ENCODE measurements at regions not wholly inside any gene's neighbourhood (a gene's known extent, or its start where the extent isn't known, plus 50 kb on each side); places are given as distances from the start of the nearest gene placed in this dataset.
"Not testable (repeated sequence)": the region's sequence is repeated elsewhere in the genome, so short reads cannot be mapped to it uniquely, and the experiment has no call there.

DNA sequence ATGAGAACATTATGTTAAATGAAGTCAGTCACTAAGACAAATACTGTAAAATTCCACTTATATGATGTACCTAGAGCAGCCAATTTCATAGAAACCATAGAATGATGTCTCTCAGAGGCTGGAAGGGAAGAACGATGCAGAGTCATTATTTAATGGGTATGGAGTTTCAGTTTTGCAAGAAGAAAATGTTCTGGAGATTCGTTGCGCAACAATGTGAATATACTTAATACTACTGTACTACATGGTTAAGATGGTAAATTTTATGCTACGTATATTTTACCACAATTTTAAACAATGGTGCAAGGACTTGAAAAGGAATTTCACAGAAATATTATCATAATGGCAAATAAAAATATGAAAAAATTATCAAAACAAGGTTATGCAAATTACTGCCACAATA, 972.6 kb downstream of the KCNMA1 start:
- DNase-seq (ENCODE audit: low spot score), result no peak

DNA sequence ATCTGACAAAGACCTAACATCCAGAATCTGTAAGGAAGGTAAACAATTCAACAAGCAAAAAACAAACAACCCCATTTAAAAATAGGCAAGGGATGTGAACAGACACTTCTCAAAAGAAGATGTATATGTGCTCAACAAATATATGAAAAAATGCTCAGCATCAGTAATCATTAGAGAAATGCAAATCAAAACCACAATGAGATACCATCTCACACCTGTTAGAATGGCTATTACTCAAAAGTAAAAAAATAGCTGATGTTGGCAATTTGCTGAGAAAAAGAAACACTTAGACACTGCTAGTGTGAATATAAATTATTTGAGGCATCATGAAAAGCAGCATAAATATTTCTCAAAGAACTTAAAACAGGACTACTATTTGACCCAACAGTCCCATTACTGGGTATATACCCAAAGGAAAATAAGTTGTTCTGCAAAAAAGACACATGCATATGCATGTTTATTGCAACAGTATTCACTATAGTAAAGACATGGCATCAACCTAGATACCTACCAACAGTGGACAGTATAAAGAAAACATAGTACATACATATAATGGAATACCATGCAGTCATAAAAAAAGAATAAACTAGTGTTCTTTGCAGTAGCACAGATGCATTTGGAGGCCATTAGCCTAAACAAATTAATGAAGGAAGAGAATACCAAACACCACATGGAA, 980.1 kb downstream of the KCNMA1 start:
- no peak for DNase-seq (ENCODE audit: low spot score)

- DNase-seq (ENCODE audit: low spot score), result no peak
Measured at GRCh38 chr10:76651154-76651553, 986.5 kb downstream of the KCNMA1 start.

- peak; percentile 59 for DNase-seq (ENCODE audit: low spot score)
Measured at GRCh38 chr10:76649723-76650127, 987.9 kb downstream of the KCNMA1 start.

DNA sequence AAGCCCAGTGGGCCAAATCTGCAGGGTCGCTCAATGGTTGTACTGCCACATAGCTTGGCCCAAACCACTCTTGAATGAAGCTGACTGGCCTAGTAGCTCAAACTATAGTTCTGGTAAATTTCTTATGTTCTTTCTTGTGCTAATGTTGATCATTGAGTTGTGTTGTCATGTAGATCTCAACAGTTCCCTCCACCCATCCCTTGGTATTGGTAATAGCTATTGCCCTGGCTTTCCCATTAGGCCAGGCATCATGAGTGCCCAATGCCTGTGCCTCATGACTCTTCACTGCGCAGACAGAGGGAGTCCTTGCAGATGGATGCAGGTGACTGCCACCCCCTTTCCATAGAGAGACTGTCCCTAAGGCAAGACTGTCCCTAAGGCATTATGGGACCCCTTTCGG, 988.4 kb downstream of the KCNMA1 start:
- DNase-seq (ENCODE audit: low spot score), result no peak

GRCh38 chr10:76647301-76647700, 990.3 kb downstream of the KCNMA1 start:
- DNase-seq (ENCODE audit: low spot score), result no peak

- DNase-seq (ENCODE audit: low spot score), result no peak
Measured at GRCh38 chr10:76645341-76645740, 992.3 kb downstream of the KCNMA1 start.

DNA sequence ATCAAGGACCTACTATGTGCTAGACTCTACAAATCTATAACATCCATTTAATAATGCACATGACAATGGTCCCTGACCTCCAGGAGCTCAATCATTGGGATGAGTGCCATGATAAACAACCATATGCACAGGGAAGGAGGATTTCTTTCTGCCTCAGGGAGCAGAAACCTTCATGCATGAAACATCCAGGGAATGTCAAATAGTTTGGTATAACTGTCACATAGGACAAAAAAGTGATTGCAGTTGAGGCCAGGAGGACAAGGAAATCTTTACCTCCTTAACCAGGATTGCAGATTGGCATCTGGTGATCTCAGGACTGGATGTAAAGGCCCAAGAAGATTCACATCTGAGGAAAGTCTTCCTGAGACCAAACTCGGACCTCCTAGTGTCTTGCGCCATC, 993.1 kb downstream of the KCNMA1 start:
- DNase-seq (ENCODE audit: low spot score), result no peak

GRCh38 chr10:76643511-76643911, 994.1 kb downstream of the KCNMA1 start:
- no peak for DNase-seq (ENCODE audit: low spot score)

DNA sequence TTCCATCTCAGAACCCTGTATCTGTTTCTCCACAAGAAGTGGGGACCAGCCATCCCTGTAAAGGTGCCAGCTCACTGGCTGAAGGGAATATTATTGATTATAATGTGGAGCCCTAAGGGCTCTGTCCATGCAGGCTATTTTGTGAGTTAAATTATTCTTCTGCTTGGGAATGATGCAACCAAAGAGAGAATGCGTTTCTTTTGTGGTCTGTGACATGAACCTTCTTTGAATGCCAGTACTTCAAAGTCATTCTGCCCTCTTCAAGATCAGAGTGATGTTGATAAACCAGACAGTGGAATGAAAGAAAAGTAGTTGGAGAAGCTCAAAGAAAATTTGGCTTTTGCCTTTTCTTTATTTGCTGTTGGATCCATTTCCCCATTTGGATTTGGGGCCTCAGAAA, 995.2 kb downstream of the KCNMA1 start:
- no peak for DNase-seq (ENCODE audit: low spot score)

DNA sequence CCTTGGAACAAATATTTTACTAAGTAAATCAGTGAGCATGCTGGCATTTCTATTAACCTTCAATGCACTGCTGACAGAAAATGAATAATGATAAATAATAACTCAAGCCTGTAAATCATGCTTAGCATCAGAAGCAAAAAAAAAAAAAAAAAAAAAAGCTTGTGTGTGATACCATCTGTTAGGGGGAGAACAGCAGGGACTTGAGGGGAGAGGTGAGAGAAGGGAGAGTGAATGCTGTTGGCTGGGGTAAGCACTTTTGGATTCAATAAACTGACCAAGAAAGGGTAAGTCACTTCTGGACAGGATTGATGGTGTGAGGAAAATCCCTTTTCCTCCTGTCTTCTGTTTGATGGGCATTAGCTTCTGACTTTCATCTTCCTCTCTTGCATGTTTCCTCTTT, 996.4 kb downstream of the KCNMA1 start:
- DNase-seq (ENCODE audit: low spot score), result no peak

- DNase-seq (ENCODE audit: low spot score), result no peak
Measured at GRCh38 chr10:76640806-76641205, 996.8 kb downstream of the KCNMA1 start.

DNA sequence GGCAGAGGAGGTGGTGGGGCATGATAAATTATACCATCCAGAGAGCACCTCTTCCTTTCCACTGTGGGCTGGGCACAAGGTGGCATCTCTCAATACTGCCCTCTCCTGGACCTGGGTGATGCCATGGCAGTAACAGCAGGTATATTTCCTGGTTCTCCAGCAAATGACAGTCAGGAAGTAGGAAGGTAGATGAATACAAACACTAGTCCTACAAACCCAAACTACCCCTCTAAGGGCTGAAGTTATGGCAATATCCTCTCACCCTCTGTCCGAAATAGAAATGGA, 1004.9 kb downstream of the KCNMA1 start:
- DNase-seq (ENCODE audit: low spot score), result peak; percentile 71

DNA sequence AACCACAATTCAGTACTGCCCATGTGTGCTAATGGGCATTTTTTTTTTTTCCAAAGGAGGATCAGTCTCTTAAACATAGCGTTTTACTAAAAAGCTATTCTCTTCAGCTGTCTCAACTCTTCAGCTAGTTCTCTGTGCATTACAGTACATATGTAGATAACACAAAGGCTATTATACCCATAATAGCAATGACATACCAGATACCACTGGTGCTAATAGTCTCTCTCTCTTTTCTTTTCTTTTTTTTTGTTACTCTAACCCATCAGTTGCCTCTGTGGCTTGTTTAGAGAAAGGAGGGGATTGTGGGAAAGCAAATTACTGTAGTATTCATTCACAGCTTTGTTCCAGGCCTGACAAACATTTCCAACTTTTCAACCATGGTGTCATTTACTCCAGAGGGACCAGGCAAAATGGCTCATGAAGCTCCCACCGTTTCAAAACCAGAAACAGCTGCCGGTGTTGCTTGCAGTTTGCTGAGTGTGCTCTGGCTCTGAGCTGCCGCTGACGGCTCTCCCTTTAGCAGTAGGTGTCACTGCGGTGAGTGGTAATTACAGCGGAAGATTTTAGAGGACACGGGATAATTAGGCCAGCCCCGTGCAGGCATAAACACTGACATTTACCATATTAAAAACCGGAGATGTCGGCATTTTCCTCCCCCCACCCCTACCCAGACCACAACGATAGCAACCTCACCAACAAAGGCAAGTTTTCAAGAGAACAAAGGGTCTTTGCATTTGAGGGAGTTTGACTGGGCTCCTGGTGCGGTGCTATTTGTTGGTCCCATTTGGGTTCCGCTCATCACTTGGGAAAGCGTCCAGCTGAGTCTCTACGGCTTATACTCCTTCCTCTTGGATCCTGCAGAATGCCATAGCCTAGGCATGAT, 1005.5 kb downstream of the KCNMA1 start:
- no peak for DNase-seq (ENCODE audit: low spot score)

- no peak for DNase-seq (ENCODE audit: low spot score)
Measured at GRCh38 chr10:76631036-76631670, 1006.5 kb downstream of the KCNMA1 start.

DNA sequence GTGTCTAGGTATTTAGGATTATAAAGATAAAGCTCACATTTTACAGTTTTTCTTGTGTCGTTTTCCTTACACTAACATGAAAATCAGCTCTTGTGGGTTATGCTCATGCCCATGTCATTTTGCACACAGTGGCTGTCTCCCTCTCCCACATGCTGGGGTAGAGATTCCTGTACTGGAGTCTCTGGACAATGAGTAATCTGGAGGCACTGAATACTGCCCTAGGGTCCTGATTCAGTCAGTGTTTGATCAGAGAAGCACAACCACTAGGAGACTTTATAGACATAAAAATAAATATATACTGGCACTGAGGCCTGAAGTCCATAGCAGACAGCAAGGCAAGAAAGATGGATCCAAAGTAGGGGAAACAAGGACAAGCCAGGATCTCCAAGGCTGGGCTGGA, 1008.8 kb downstream of the KCNMA1 start:
- no peak for DNase-seq (ENCODE audit: low spot score)

DNA sequence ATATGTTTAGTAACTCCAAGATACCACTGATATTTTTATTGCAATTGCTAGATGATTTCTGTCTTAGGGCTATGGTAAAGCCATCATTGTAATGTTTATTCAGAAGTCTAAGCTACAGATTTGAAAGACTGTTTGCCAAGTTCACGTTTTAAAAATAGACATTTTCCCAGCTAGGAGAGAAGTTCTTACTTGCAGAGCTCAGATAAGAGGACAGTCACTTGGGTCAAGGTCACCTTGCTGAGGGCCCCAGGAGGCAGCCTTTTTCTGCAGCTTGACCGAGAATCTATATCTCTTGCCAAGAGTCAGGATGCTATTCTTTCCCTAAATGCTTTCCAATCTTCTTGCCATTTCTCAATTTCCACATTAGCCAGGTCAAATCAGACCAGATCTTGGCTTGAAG, 1011.2 kb downstream of the KCNMA1 start:
- DNase-seq (ENCODE audit: low spot score), result no peak

DNA sequence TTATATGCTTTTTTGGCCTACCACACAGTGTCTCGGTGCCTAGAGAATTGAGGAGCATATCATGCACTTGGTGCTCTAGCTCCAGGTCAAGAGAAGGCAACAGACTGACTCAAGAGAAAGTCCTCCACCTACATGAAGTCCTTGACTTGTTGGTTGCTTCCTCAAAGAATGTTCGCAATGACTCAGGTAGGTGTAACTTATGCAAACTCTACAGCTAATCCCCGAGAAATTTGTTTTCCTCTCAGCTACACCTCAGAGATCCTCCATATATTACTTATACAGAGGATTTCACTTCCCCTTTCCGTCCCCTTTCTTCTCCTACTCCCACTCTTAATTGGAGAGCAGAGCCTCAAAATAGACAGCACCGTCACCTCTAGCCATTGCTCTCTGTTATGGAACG, 1013.1 kb downstream of the KCNMA1 start:
- DNase-seq (ENCODE audit: low spot score), result no peak

DNA sequence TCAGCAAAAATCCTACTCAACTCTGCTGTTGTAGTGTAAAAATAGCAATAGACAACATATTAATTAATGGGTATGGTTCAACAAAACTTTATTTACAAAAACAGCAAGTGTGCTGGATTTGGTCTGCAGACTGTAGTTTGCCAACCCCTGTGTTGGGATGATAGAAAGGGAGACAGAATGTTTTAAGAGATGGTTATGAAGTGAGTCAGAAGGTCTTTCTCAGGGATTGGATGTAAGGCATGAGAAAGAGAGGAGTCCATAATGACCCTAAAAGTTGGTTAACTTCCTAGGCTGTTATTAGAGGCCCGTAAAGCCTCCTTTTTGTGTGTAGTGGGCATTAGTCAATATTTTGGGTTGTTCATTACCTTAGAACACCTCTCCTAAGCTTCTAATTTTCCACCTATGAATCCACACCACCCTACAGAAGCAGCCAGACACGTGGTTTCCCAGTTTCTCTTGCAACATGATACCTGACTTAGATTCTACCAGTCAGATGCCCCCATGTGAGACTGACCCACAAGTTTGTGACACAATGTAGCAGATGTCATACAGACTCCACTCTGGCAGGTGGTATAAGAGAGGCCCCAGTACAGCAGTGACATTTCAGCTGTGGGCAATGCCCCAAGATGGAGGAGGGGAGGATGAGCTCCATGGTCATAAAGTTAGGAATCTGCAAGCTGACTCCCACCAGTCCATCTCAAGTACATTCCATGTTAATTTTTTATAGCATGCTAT, 1015.6 kb downstream of the KCNMA1 start:
- no peak for DNase-seq (ENCODE audit: low spot score)

GRCh38 chr10:76618641-76619040, 1019.0 kb downstream of the KCNMA1 start:
- no peak for DNase-seq (ENCODE audit: low spot score)

DNA sequence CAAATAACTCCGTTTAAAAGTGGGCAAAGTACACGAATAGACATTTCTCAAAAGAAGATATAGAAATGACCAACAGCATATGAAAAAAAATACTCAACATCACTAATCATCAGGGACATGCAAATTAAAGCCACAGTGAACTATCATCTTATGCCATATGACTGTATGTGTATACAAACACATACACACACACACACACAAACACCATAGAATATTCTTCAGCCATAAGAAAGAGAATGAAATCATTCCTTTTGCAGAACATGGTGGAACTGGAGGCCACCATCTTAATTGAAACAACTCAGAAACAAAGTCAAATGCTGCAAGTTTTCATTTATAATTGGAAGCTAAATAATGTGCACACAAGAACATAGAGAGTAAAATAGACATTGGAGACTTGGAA, 1019.4 kb downstream of the KCNMA1 start:
- no peak for DNase-seq (ENCODE audit: low spot score)

GRCh38 chr10:76616666-76617065, 1020.9 kb downstream of the KCNMA1 start:
- DNase-seq (ENCODE audit: low spot score), result not testable (repeated sequence)

Measured in H4 (cell line).